HCT116 (cell line): ENCODE measurements at regions not wholly inside any gene's neighbourhood (a gene's known extent, or its start where the extent isn't known, plus 50 kb on each side); places are given as distances from the start of the nearest gene placed in this dataset.

Experiments used
- CTCF ChIP-seq, 3 experiments: fragments of 200-600 bp in 1 of 3; sonication (generic) in 1 of 3; IDR thresholded peaks in 2 of 3; conservative IDR thresholded peaks in 1 of 3; 2 replicates each; pipeline ENCODE4 v1.5.1; 2012 to 2017; ENCODE audit warnings: low read depth in 2 of 3, low read length in 2 of 3, antibody characterized with exemption in 1 of 3, borderline replicate concordance in 1 of 3, control low read depth in 1 of 3, mild to moderate bottlenecking in 1 of 3, mixed read lengths in 1 of 3, mixed run types in 1 of 3, moderate library complexity in 1 of 3; ENCODE audit not compliant: insufficient read depth in 1 of 3
- EZH2 ChIP-seq: fragments of 200-600 bp; sonication (generic); IDR thresholded peaks from 2 replicates; pipeline ENCODE4 v1.6.1; 2017; ENCODE audit warnings: antibody characterized with exemption, mixed run types
- POLR2A ChIP-seq: IDR thresholded peaks from 2 replicates; pipeline ENCODE4 v1.7.0; 2011; ENCODE audit warnings: borderline replicate concordance; ENCODE audit not compliant: insufficient read depth, insufficient read length; ENCODE audit errors: extremely low read depth
- POLR2AphosphoS5 ChIP-seq: IDR thresholded peaks from 2 replicates; pipeline ENCODE4 v1.6.1; 2011; ENCODE audit warnings: mild to moderate bottlenecking, low read depth, low read length, moderate library complexity
- RAD21 ChIP-seq: IDR thresholded peaks from 2 replicates; pipeline ENCODE4 v1.6.1; 2012; ENCODE audit warnings: low read depth, mild to moderate bottlenecking
- SIN3A ChIP-seq: IDR thresholded peaks from 2 replicates; pipeline ENCODE4 v1.6.1; 2012; ENCODE audit warnings: low read depth
- SRF ChIP-seq: IDR thresholded peaks from 2 replicates; pipeline ENCODE4 v1.6.1; 2012; ENCODE audit warnings: low read depth
- YY1 ChIP-seq: IDR thresholded peaks from 2 replicates; pipeline ENCODE4 v1.6.1; 2011; ENCODE audit warnings: low read length, low read depth, moderate library complexity, mild to moderate bottlenecking; ENCODE audit not compliant: insufficient replicate concordance; ENCODE audit errors: extremely low read depth
- ZNF274 ChIP-seq: fragments of 200-500 bp; sonication (Bioruptor generic); IDR thresholded peaks from 2 replicates; pipeline ENCODE4 v1.6.1; 2014; ENCODE audit warnings: mild to moderate bottlenecking, low read depth, low read length, inconsistent platforms
- TF ChIP-seq, protein P1 (sequence below): IDR thresholded peaks from 2 replicates; pipeline ENCODE4 v1.6.1; 2012; ENCODE audit warnings: low read depth
- TF ChIP-seq, protein P2 (sequence below): IDR thresholded peaks from 2 replicates; pipeline ENCODE4 v1.6.1; 2012
- TF ChIP-seq, protein P3 (sequence below): IDR thresholded peaks from 2 replicates; pipeline ENCODE4 v1.6.1; 2011; ENCODE audit warnings: mild to moderate bottlenecking, low read length, moderate library complexity; ENCODE audit not compliant: insufficient replicate concordance; ENCODE audit errors: extremely low read depth

GRCh38 chrX:69019073-69019890 is 146.0 kb downstream of the PJA1 start:
- TF ChIP-seq POLR2AphosphoS5, result no peak
- TF ChIP-seq ZNF274, result no peak
- no peak for TF ChIP-seq EZH2
- no peak for TF ChIP-seq POLR2A
- TF ChIP-seq SRF, result no peak
- TF ChIP-seq CTCF (IDR thresholded peaks at IDR 0.05 in 2 of 3, conservative IDR thresholded peaks at IDR 0.05 in 1 of 3; ENCODE audit: borderline replicate concordance in 1 of 3, insufficient read depth in 1 of 3, low read depth in 2 of 3, low read length in 2 of 3), result no peak
- TF ChIP-seq SIN3A, result no peak
- TF ChIP-seq, protein P1, sequence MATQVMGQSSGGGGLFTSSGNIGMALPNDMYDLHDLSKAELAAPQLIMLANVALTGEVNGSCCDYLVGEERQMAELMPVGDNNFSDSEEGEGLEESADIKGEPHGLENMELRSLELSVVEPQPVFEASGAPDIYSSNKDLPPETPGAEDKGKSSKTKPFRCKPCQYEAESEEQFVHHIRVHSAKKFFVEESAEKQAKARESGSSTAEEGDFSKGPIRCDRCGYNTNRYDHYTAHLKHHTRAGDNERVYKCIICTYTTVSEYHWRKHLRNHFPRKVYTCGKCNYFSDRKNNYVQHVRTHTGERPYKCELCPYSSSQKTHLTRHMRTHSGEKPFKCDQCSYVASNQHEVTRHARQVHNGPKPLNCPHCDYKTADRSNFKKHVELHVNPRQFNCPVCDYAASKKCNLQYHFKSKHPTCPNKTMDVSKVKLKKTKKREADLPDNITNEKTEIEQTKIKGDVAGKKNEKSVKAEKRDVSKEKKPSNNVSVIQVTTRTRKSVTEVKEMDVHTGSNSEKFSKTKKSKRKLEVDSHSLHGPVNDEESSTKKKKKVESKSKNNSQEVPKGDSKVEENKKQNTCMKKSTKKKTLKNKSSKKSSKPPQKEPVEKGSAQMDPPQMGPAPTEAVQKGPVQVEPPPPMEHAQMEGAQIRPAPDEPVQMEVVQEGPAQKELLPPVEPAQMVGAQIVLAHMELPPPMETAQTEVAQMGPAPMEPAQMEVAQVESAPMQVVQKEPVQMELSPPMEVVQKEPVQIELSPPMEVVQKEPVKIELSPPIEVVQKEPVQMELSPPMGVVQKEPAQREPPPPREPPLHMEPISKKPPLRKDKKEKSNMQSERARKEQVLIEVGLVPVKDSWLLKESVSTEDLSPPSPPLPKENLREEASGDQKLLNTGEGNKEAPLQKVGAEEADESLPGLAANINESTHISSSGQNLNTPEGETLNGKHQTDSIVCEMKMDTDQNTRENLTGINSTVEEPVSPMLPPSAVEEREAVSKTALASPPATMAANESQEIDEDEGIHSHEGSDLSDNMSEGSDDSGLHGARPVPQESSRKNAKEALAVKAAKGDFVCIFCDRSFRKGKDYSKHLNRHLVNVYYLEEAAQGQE, result no peak
- no peak for TF ChIP-seq RAD21
- TF ChIP-seq, protein P2, sequence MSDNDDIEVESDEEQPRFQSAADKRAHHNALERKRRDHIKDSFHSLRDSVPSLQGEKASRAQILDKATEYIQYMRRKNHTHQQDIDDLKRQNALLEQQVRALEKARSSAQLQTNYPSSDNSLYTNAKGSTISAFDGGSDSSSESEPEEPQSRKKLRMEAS, result no peak
- TF ChIP-seq, protein P3, sequence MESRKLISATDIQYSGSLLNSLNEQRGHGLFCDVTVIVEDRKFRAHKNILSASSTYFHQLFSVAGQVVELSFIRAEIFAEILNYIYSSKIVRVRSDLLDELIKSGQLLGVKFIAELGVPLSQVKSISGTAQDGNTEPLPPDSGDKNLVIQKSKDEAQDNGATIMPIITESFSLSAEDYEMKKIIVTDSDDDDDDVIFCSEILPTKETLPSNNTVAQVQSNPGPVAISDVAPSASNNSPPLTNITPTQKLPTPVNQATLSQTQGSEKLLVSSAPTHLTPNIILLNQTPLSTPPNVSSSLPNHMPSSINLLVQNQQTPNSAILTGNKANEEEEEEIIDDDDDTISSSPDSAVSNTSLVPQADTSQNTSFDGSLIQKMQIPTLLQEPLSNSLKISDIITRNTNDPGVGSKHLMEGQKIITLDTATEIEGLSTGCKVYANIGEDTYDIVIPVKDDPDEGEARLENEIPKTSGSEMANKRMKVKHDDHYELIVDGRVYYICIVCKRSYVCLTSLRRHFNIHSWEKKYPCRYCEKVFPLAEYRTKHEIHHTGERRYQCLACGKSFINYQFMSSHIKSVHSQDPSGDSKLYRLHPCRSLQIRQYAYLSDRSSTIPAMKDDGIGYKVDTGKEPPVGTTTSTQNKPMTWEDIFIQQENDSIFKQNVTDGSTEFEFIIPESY, result no peak
- no peak for TF ChIP-seq YY1
